GM21423 (cell line): ENCODE measurements at regions not wholly inside any gene's neighbourhood (a gene's known extent, or its start where the extent isn't known, plus 50 kb on each side); places are given as distances from the start of the nearest gene placed in this dataset.

Source experiments
- ATAC-seq: cut with Tn5 transposase; IDR thresholded peaks from one replicate; pipeline ENCODE4 v1.9.1; 2021; ENCODE audit warnings: mild to moderate bottlenecking, moderate library complexity; ENCODE audit not compliant: unreplicated experiment

GRCh38 chr11:92739491-92739890 is 230.0 kb upstream of the MTNR1B start:
- ATAC-seq = no peak

- no peak for ATAC-seq
Observed at GRCh38 chr11:92740276-92740675, 229.2 kb upstream of the MTNR1B start.

GRCh38 chr11:92744929-92745585 is 224.4 kb upstream of the MTNR1B start:
- no peak for ATAC-seq

- ATAC-seq = no peak
Observed at GRCh38 chr11:92750794-92751193, 218.7 kb upstream of the MTNR1B start.

- ATAC-seq = no peak
Observed at GRCh38 chr11:92751594-92751993, 217.9 kb upstream of the MTNR1B start.

GRCh38 chr11:92752122-92752521 is 217.3 kb upstream of the MTNR1B start:
- ATAC-seq = no peak

- ATAC-seq = no peak
Observed at GRCh38 chr11:92753161-92753560, 216.3 kb upstream of the MTNR1B start.

- ATAC-seq = no peak
Observed at GRCh38 chr11:92758241-92758780, 211.1 kb upstream of the MTNR1B start.

GRCh38 chr11:92759571-92760214 is 209.8 kb upstream of the MTNR1B start:
- ATAC-seq = no peak

GRCh38 chr11:92762121-92762540 is 207.3 kb upstream of the MTNR1B start:
- ATAC-seq = no peak

GRCh38 chr11:92763336-92763735 is 206.1 kb upstream of the MTNR1B start:
- no peak for ATAC-seq

GRCh38 chr11:92764128-92764527 is 205.3 kb upstream of the MTNR1B start:
- ATAC-seq = no peak

GRCh38 chr11:92765082-92765840 is 204.2 kb upstream of the MTNR1B start:
- no peak for ATAC-seq

GRCh38 chr11:92765965-92766371 is 203.5 kb upstream of the MTNR1B start:
- no peak for ATAC-seq

GRCh38 chr11:92766698-92767097 is 202.8 kb upstream of the MTNR1B start:
- ATAC-seq = no peak

- no peak for ATAC-seq
Observed at GRCh38 chr11:92767416-92767815, 202.0 kb upstream of the MTNR1B start.

- ATAC-seq = no peak
Observed at GRCh38 chr11:92768121-92768840, 201.2 kb upstream of the MTNR1B start.

- no peak for ATAC-seq
Observed at GRCh38 chr11:92769112-92769511, 200.3 kb upstream of the MTNR1B start.

GRCh38 chr11:92770419-92770818 is 199.0 kb upstream of the MTNR1B start:
- no peak for ATAC-seq

GRCh38 chr11:92770981-92771380 is 198.5 kb upstream of the MTNR1B start:
- no peak for ATAC-seq

GRCh38 chr11:92771701-92772100 is 197.8 kb upstream of the MTNR1B start:
- no peak for ATAC-seq
